Lower lobe of right lung (tissue), 2 donors: ENCODE measurements at regions not wholly inside any gene's neighbourhood (a gene's known extent, or its start where the extent isn't known, plus 50 kb on each side); places are given as distances from the start of the nearest gene placed in this dataset.

ENCODE experiments used
- ATAC-seq, 2 donors: fragments of 200-7000 bp; cut with Tn5 transposase; one replicate each; pipeline ENCODE4 v1.9.1; 2020 to 2022; ENCODE audit warnings: mild to moderate bottlenecking in 2 of 2, moderate library complexity in 2 of 2
- DNase-seq: peaks from one replicate; pipeline ENCODE4 v3.0.0-alpha.2; 2020
- H3K27ac ChIP-seq: fragments of 200-600 bp; one replicate; pipeline ENCODE4 v1.8.0; 2022
- H3K27me3 ChIP-seq: fragments of 200-600 bp; one replicate; pipeline ENCODE4 v1.8.0; 2022; ENCODE audit warnings: low read depth
- H3K36me3 ChIP-seq: fragments of 200-600 bp; one replicate; pipeline ENCODE4 v1.8.0; 2022; ENCODE audit warnings: mild to moderate bottlenecking
- H3K4me1 ChIP-seq: fragments of 200-600 bp; one replicate; pipeline ENCODE4 v1.8.0; 2022
- H3K4me3 ChIP-seq: fragments of 200-600 bp; one replicate; pipeline ENCODE4 v1.8.0; 2022; ENCODE audit warnings: mild to moderate bottlenecking
- H3K9me3 ChIP-seq: fragments of 200-600 bp; one replicate; pipeline ENCODE4 v1.8.0; 2022
- intact Hi-C: fragments of 100-400 bp; cut with DNase I; formaldehyde crosslinking; loops from one replicate; pipeline ENCODE4 v1.11.0; 2022
- TF ChIP-seq, protein P1 (sequence below): fragments of 200-600 bp; IDR thresholded peaks from one replicate; pipeline ENCODE4 v1.8.0; 2022; ENCODE audit warnings: antibody characterized with exemption, mild to moderate bottlenecking
- donor health status: DM: no; HTN: yes; CAD: no; lungs with severe emphysema.

DNA sequence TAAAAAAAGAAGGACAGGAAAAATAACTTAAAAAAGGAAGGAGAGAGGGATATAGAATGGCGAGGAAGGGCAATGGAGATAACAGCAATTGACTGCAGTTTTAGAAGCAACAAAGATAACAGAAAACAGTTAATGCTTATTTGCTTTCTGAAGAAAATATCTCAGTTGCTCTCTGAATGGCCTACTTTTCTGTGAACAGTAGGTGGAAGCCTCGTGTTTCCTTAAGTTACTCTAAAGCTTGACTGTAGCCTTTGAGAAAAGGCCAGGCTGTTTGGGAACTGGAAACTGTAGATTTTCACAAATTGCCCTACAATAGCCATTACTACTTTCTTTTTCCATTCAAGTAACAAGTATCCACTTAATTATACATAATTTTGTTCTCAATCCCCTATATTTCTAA, 404.5 kb downstream of the YTHDC2 start:
- Histone ChIP-seq H3K36me3 (no peaks in the 10 kb centered on the region), H3K9me3 (no peaks in the 10 kb centered on the region), H3K27me3 (no peaks in the 10 kb centered on the region), H3K27ac (no peak overlapping the region), H3K4me1 (no peaks in the 10 kb centered on the region), H3K4me3 (no peak overlapping the region)
- TF ChIP-seq, protein P1, sequence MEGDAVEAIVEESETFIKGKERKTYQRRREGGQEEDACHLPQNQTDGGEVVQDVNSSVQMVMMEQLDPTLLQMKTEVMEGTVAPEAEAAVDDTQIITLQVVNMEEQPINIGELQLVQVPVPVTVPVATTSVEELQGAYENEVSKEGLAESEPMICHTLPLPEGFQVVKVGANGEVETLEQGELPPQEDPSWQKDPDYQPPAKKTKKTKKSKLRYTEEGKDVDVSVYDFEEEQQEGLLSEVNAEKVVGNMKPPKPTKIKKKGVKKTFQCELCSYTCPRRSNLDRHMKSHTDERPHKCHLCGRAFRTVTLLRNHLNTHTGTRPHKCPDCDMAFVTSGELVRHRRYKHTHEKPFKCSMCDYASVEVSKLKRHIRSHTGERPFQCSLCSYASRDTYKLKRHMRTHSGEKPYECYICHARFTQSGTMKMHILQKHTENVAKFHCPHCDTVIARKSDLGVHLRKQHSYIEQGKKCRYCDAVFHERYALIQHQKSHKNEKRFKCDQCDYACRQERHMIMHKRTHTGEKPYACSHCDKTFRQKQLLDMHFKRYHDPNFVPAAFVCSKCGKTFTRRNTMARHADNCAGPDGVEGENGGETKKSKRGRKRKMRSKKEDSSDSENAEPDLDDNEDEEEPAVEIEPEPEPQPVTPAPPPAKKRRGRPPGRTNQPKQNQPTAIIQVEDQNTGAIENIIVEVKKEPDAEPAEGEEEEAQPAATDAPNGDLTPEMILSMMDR = no peak
- ATAC-seq (no peak), DNase-seq (no peak)
- intact Hi-C loops = no loop called here

DNA sequence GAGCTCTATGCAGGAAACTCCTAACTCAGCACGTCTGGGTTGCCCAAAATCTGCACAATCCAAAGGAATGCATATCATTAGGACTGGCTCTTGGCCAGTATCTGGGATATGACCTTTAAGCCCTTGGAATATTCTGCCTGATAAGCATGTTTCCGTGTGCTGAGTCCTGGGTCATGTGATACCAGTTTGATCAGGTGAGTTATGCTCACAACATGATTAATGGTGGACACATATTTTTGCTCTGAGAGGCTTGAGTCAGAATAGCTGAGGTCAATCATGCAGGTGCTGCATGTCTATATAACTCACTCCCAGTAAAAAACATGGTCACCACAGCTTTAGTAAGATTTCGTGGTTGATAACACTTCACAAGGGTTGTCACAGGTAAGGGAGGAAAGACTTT, 408.8 kb downstream of the YTHDC2 start:
- Histone ChIP-seq H3K4me1 (no peaks in the 10 kb centered on the region), H3K4me3 (no peak overlapping the region), H3K9me3 (no peaks in the 10 kb centered on the region), H3K27ac (no peak overlapping the region), H3K36me3 (no peaks in the 10 kb centered on the region), H3K27me3 (no peaks in the 10 kb centered on the region)
- TF ChIP-seq, protein P1 = no peak
- ATAC-seq (no peak), DNase-seq (no peak)
- intact Hi-C loops = no loop called here

DNA sequence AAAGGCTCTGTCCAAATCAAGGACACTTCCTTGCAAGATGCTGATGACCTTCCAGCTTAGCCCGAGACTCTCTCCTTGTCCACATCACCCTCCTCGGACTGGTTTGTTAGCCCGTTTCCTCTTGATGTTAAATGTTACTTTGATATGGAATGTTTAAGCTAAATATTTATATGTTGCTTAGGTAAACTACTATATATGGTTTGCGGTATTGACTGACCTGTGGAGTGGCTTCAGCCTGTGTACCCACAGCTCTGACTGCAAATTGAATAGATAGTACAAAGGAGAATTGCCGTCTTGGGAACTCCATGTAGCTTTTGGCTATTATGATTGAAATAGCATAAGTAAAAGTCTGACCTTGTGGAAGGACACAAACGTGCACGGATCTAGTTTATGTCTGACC, 422.0 kb downstream of the YTHDC2 start:
- Histone ChIP-seq H3K27me3 (no peaks in the 10 kb centered on the region), H3K9me3 (no peaks in the 10 kb centered on the region), H3K4me1 (no peaks in the 10 kb centered on the region), H3K4me3 (no peak overlapping the region), H3K27ac (no peak overlapping the region), H3K36me3 (no peaks in the 10 kb centered on the region)
- no peak for DNase-seq
- ATAC-seq = no peak
- intact Hi-C loops = no loop called here
- TF ChIP-seq, protein P1 = no peak

DNA sequence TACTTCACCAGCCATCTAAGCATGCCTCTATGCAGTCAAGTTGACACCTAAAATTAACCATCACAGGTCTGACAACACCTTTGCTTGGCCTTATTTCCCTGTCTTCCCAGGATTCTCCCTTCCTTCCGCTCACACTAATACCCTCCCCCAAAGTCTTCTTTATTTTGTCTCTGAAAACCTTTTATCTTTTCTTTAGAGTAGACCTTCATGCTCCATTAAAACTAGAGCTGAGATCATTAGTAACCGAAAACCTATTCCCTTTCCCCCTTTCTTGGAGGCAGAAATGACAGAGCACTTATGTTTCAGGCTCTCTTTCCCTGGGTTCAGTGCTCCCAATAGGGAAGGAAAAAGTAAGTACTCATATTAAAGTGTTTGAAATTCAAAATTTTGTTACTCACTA, 423.8 kb downstream of the YTHDC2 start:
- DNase-seq (no peak), ATAC-seq (no peak)
- intact Hi-C loops = no loop called here
- no peaks in the 10 kb centered on the region for H3K36me3 ChIP-seq
- H3K4me1 ChIP-seq = no peaks in the 10 kb centered on the region
- no peak overlapping the region for H3K27ac ChIP-seq
- no peaks in the 10 kb centered on the region for H3K27me3 ChIP-seq
- no peaks in the 10 kb centered on the region for H3K9me3 ChIP-seq
- TF ChIP-seq, protein P1 = no peak
- no peak overlapping the region for H3K4me3 ChIP-seq

DNA sequence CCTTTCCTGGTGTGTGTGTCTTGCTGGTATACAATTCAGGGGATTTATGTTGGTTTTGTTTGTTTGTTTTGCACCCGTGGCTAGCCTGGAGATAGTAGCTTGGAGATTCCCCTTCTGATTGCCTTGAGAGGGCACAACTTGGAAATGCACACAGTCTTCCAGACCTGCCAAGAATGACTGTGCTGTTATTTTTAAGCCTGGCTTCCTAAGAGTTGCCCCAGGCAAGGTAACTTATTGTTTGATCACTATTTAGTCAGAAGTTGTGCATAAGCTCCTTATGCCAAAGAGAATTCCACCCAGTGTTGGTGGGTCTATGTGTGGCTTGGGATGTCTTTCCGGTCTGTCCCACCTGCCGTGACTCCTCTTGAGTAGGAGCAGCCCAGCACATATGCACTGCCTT, 421.9 kb upstream of the KCNN2 start:
- H3K4me1 ChIP-seq = no peaks in the 10 kb centered on the region
- TF ChIP-seq, protein P1 = no peak
- H3K27me3 ChIP-seq = no peaks in the 10 kb centered on the region
- no peaks in the 10 kb centered on the region for H3K36me3 ChIP-seq
- no peak for ATAC-seq
- no peak overlapping the region for H3K27ac ChIP-seq
- intact Hi-C loops = no loop called here
- no peak overlapping the region for H3K4me3 ChIP-seq
- H3K9me3 ChIP-seq = no peaks in the 10 kb centered on the region
- no peak for DNase-seq

DNA sequence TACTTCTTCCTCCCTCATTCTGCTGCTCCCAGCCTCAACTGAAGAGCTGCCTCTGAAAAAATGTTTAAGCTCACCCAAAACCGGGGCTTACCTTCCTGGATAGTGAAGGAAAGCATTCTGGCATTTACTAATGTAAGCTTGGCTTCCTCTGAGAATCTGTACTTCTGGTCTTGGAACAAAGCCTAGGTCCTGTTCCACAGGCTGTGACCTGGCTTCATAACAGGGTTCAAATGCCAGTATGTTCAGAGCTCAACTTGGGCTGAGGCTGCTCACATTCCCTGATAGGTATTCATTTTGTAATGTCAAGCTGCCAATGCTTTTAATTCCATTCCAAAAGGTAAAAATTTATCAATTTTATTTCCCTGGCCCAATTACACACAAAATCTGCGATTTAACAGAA, 411.7 kb upstream of the KCNN2 start:
- intact Hi-C loops = no loop called here
- H3K36me3 ChIP-seq = no peaks in the 10 kb centered on the region
- ATAC-seq = no peak
- H3K4me1 ChIP-seq = no peaks in the 10 kb centered on the region
- H3K9me3 ChIP-seq = no peaks in the 10 kb centered on the region
- no peak overlapping the region for H3K27ac ChIP-seq
- TF ChIP-seq, protein P1 = no peak
- H3K4me3 ChIP-seq = no peak overlapping the region
- H3K27me3 ChIP-seq = no peaks in the 10 kb centered on the region
- no peak for DNase-seq
